Hepatocyte (in vitro differentiated cells): ENCODE measurements at regions not wholly inside any gene's neighbourhood (a gene's known extent, or its start where the extent isn't known, plus 50 kb on each side); places are given as distances from the start of the nearest gene placed in this dataset.

Source experiments
- DNase-seq: peaks from one replicate; pipeline ENCODE4 v3.0.0-alpha.2; 2016; ENCODE audit warnings: low spot score
- H2AFZ ChIP-seq: fragments of 200-600 bp; sonication (generic); 2 replicates; pipeline ENCODE4 v1.6.0; 2016; ENCODE audit warnings: antibody characterized with exemption, mild to moderate bottlenecking
- H3K27ac ChIP-seq: fragments of 200-600 bp; sonication (generic); 2 replicates; pipeline ENCODE4 v1.5.1; 2016; ENCODE audit warnings: mild to moderate bottlenecking
- H3K27me3 ChIP-seq: fragments of 200-600 bp; sonication (generic); 2 replicates; pipeline ENCODE4 v1.6.1; 2016
- H3K36me3 ChIP-seq: fragments of 200-600 bp; sonication (generic); replicated peaks from 2 replicates; pipeline ENCODE4 v1.5.1; 2016; ENCODE audit warnings: low read depth; ENCODE audit not compliant: insufficient read depth
- H3K4me1 ChIP-seq: fragments of 200-600 bp; sonication (generic); 2 replicates; pipeline ENCODE4 v1.5.1; 2016; ENCODE audit warnings: mild to moderate bottlenecking, moderate library complexity; ENCODE audit not compliant: insufficient read depth
- H3K4me2 ChIP-seq: fragments of 200-600 bp; sonication (generic); 2 replicates; pipeline ENCODE4 v1.6.0; 2016
- H3K4me3 ChIP-seq: fragments of 200-600 bp; sonication (generic); 2 replicates; pipeline ENCODE4 v1.5.1; 2016; ENCODE audit warnings: mild to moderate bottlenecking
- H3K79me2 ChIP-seq: fragments of 200-600 bp; sonication (generic); 2 replicates; pipeline ENCODE4 v1.6.0; 2017; ENCODE audit warnings: mild to moderate bottlenecking
- H3K9me2 ChIP-seq: fragments of 200-600 bp; sonication (generic); replicated peaks from 2 replicates; pipeline ENCODE4 v1.6.0; 2017; ENCODE audit warnings: mild to moderate bottlenecking; ENCODE audit not compliant: insufficient read depth
- H3K9me3 ChIP-seq: fragments of 200-600 bp; sonication (generic); 2 replicates; pipeline ENCODE4 v1.5.1; 2016; ENCODE audit warnings: low read depth, mild to moderate bottlenecking
- H4K20me1 ChIP-seq: fragments of 200-600 bp; sonication (generic); 2 replicates; pipeline ENCODE4 v1.6.0; 2016; ENCODE audit warnings: mild to moderate bottlenecking; ENCODE audit not compliant: insufficient read depth, poor library complexity, severe bottlenecking
- CTCF ChIP-seq: fragments of 200-600 bp; sonication (generic); IDR thresholded peaks from 2 replicates; pipeline ENCODE4 v1.5.1; 2016; ENCODE audit warnings: antibody characterized with exemption, mild to moderate bottlenecking; ENCODE audit not compliant: poor library complexity
- EZH2 ChIP-seq: fragments of 200-600 bp; sonication (generic); IDR thresholded peaks from 2 replicates; pipeline ENCODE4 v1.6.1; 2016; ENCODE audit warnings: antibody characterized with exemption, mild to moderate bottlenecking, borderline replicate concordance
- EZH2phosphoT487 ChIP-seq: fragments of 200-600 bp; sonication (generic); IDR thresholded peaks from one replicate; pipeline ENCODE4 v1.6.1; 2018; ENCODE audit warnings: antibody characterized with exemption, mild to moderate bottlenecking, low read depth, moderate library complexity; ENCODE audit not compliant: unreplicated experiment, severe bottlenecking
- WGBS: methylation state at CpG from one replicate; pipeline ENCODE4 v1.1.6; 2016; ENCODE audit warnings: low lambda C conversion rate; ENCODE audit errors: missing lambda C conversion rate; 5-methylcytosine and 5-hydroxymethylcytosine counted together

DNA sequence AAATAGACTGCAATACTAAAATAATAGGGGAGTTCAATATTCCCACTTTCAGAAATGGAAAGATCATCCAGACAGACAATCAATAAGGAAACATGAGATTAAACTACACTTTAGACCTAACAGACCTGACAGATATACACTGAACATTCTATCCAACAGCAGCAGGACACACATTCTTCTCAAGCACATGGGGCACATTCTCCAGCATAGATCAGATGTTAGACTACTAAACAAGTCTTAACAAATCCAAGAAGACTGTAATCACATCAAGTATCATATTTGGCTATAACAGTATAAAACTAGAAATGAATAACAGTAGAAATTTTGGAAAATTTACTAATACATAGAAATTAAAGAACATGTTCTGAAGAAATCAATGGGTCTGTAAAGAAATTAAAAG lies 458.9 kb upstream of the ANKRD30A start:
- no peaks in the 10 kb centered on the region for H3K9me3 ChIP-seq
- no peaks in the 10 kb centered on the region for H3K27me3 ChIP-seq
- no peaks in the 10 kb centered on the region for H3K79me2 ChIP-seq
- no peak for DNase-seq
- H3K4me3 ChIP-seq, result no peak overlapping the region
- H4K20me1 ChIP-seq, result no peaks in the 10 kb centered on the region
- H3K36me3 ChIP-seq, result no peaks in the 10 kb centered on the region
- no peak overlapping the region for H2AFZ ChIP-seq
- TF ChIP-seq EZH2, result no peak
- TF ChIP-seq CTCF, result no peak
- no peak for TF ChIP-seq EZH2phosphoT487
- peaks cover 2% of the 10 kb centered on the region for H3K4me1 ChIP-seq
- H3K27ac ChIP-seq, result no peak overlapping the region
- H3K9me2 ChIP-seq, result no peaks in the 10 kb centered on the region
- no peak overlapping the region for H3K4me2 ChIP-seq

DNA sequence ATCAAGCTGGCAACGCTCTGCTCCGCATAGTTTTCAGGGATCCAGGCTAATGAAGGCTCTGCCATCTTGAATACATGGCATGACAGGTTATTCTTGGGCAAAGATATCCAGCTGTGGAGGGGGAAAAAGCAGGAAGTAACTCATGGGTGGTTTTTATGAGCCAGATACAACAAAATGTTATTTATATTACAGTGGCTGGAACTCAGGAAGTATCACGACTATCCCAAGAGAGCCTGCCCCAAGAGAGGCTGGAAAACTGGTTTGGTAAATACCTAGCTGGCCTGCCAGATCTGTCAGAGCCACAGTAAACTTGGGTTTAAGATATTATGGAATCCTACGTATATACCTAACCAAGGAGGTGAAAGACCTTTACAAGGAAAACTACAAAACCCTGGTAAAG lies 462.8 kb upstream of the ANKRD30A start:
- WGBS, result 92% methylated on average over 4 of the region's 4 CpGs
- no peak overlapping the region for H3K4me3 ChIP-seq
- no peak for DNase-seq
- H3K27me3 ChIP-seq, result no peaks in the 10 kb centered on the region
- TF ChIP-seq EZH2phosphoT487, result no peak
- TF ChIP-seq EZH2, result no peak
- no peaks in the 10 kb centered on the region for H3K36me3 ChIP-seq
- H3K27ac ChIP-seq, result no peak overlapping the region
- H3K9me2 ChIP-seq, result no peaks in the 10 kb centered on the region
- H3K79me2 ChIP-seq, result no peaks in the 10 kb centered on the region
- no peaks in the 10 kb centered on the region for H3K9me3 ChIP-seq
- H3K4me2 ChIP-seq, result no peak overlapping the region
- H2AFZ ChIP-seq, result no peak overlapping the region
- no peaks in the 10 kb centered on the region for H3K4me1 ChIP-seq
- H4K20me1 ChIP-seq, result no peaks in the 10 kb centered on the region

DNA sequence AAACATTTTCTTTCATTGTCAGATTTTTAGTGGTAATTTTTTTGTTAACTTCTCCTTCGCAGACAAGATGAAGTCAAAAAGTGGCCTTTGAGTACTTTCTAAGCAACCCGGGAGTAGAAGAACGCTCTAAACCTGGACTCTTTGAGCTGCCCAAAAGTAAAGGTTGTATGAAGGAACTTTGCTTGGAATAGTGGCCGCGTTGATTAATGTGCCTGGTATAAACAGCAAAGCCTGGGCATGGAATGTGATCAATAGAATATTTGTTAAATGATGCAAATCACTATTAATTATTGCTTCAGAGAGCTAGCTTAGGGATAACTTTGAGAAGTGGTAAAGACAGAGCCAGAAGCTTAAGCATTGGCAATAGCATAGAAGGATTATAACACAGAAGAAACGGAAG lies 475.1 kb upstream of the ANKRD30A start:
- 90% methylated on average over 6 of the region's 6 CpGs for WGBS
- Histone ChIP-seq H3K9me3 (no peaks in the 10 kb centered on the region), H3K79me2 (no peaks in the 10 kb centered on the region), H3K9me2 (no peaks in the 10 kb centered on the region), H3K27me3 (no peaks in the 10 kb centered on the region), H3K4me2 (no peak overlapping the region), H3K27ac (no peak overlapping the region), H3K4me1 (no peaks in the 10 kb centered on the region), H4K20me1 (no peaks in the 10 kb centered on the region), H2AFZ (no peak overlapping the region), H3K36me3 (no peaks in the 10 kb centered on the region), H3K4me3 (no peak overlapping the region)
- TF ChIP-seq EZH2 (no peak), CTCF (no peak), EZH2phosphoT487 (no peak)
- DNase-seq, result no peak

DNA sequence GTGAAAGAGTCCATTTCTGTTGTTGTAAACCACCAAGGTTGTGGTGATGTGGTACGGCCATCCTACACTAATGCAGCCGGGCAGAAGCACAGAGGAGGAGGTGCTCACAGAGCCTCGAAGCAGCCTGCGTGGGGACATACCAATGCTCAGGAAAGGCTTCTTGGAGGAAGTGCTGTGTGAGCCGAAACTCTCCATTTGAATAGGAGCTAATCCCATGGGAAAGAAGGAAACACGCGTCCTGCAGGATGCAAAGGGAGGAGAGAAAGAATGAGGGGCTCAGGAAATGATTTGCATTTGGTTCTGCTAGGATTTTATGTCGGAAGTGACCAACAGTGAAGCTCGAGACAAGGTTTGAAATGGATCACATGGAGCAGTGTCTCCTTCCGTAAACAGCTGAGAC lies 477.9 kb upstream of the ANKRD30A start:
- H3K79me2 ChIP-seq, result no peaks in the 10 kb centered on the region
- H3K27me3 ChIP-seq, result no peaks in the 10 kb centered on the region
- WGBS, result 86% methylated on average over 10 of the region's 10 CpGs
- no peaks in the 10 kb centered on the region for H4K20me1 ChIP-seq
- TF ChIP-seq EZH2 (no peak), CTCF (no peak), EZH2phosphoT487 (no peak)
- H3K9me3 ChIP-seq, result no peaks in the 10 kb centered on the region
- H3K36me3 ChIP-seq, result no peaks in the 10 kb centered on the region
- DNase-seq, result no peak
- H3K4me1 ChIP-seq, result no peaks in the 10 kb centered on the region
- no peak overlapping the region for H2AFZ ChIP-seq
- H3K4me3 ChIP-seq, result no peak overlapping the region
- H3K4me2 ChIP-seq, result no peak overlapping the region
- no peaks in the 10 kb centered on the region for H3K9me2 ChIP-seq
- no peak overlapping the region for H3K27ac ChIP-seq
